Esophagus muscularis mucosa (tissue), 4 donors: ENCODE measurements at regions not wholly inside any gene's neighbourhood (a gene's known extent, or its start where the extent isn't known, plus 50 kb on each side); places are given as distances from the start of the nearest gene placed in this dataset.

Source experiments
- DNase-seq: peaks from one replicate; pipeline ENCODE4 v3.0.0-alpha.2; 2017; ENCODE audit errors: extremely low spot score
- H3K27ac ChIP-seq, 4 donors: fragments of 200-600 bp; sonication (generic); replicated peaks in 1 of 4; 1 replicate in 3 of 4; 2 replicates in 1 of 4; pipeline ENCODE4 v1.5.1; 2016 to 2019; ENCODE audit warnings: mild to moderate bottlenecking in 1 of 4
- H3K27me3 ChIP-seq, 4 donors: fragments of 200-600 bp; sonication (generic); one replicate each; pipeline versions ENCODE4 v1.5.1 to v1.6.0; 2016 to 2019
- H3K36me3 ChIP-seq, 4 donors: fragments of 200-600 bp; sonication (generic); one replicate each; pipeline ENCODE4 v1.5.1; 2016 to 2019
- H3K4me1 ChIP-seq, 4 donors: fragments of 200-600 bp; sonication (generic); one replicate each; pipeline ENCODE4 v1.5.1; 2016 to 2019
- H3K4me3 ChIP-seq, 4 donors: fragments of 200-600 bp; sonication (generic); 1 replicate in 2 of 4; 2 replicates in 2 of 4; pipeline ENCODE4 v1.5.1; 2016 to 2019; ENCODE audit warnings: mild to moderate bottlenecking in 4 of 4, moderate library complexity in 1 of 4
- H3K9me3 ChIP-seq, 4 donors: fragments of 200-600 bp; sonication (generic); 1 replicate in 3 of 4; 2 replicates in 1 of 4; pipeline ENCODE4 v1.5.1; 2016 to 2019
- CTCF ChIP-seq, 3 experiments: fragments of 200-600 bp in 2 of 3; fragments of 450-650 bp in 1 of 3; sonication (generic) in 2 of 3; IDR thresholded peaks; one replicate each; pipeline ENCODE4 v1.5.1; 2017 to 2019; ENCODE audit warnings: antibody characterized with exemption in 3 of 3, mild to moderate bottlenecking in 2 of 3, moderate library complexity in 1 of 3
- EP300 ChIP-seq: sonication (generic); formaldehyde crosslinking; IDR thresholded peaks from one replicate; pipeline ENCODE4 v1.6.1; 2017; ENCODE audit warnings: antibody characterized with exemption
- POLR2A ChIP-seq: fragments of 450-650 bp; IDR thresholded peaks from one replicate; pipeline ENCODE4 v1.6.1; 2017; ENCODE audit warnings: antibody characterized with exemption, moderate library complexity, mild to moderate bottlenecking, low read depth
- POLR2AphosphoS5 ChIP-seq, 2 donors: sonication (generic); formaldehyde crosslinking; IDR thresholded peaks; one replicate each; pipeline ENCODE4 v1.6.1; 2017; ENCODE audit warnings: antibody characterized with exemption in 2 of 2
- WGBS: methylation state at CpG from one replicate; pipeline ENCODE4 v1.1.5; 2018; 5-methylcytosine and 5-hydroxymethylcytosine counted together
- intact Hi-C: fragments of 100-400 bp; cut with DNase I; formaldehyde crosslinking; loops from one replicate; pipeline ENCODE4 v1.15.1; 2023

DNA sequence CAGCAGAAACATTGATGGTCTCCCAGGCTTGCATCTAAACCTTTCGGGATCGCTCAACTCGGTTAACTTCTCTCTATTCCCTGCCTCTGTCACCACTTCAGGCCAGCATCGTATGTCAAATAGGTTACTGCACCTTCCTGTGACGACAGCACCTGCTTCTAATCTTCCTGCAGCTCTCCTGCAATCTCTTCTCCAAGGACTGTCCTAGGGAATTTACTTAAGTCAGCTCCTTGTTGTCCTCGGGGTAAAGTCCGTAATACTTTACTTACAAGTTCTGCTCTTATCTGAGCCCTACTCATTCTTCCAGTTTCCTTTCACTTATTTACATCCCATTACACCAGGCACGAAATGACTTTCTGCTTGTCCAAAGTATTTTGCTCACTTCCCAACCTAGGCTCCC is 372.7 kb upstream of the AKR1E2 start:
- intact Hi-C loops: no loop called here
- Histone ChIP-seq H3K36me3 (no peaks in the 10 kb centered on the region), H3K9me3 (no peaks in the 10 kb centered on the region), H3K4me1 (no peaks in the 10 kb centered on the region), H3K4me3 (no peak overlapping the region), H3K27me3 (no peaks in the 10 kb centered on the region), H3K27ac (no peak overlapping the region)
- no peak for TF ChIP-seq CTCF (IDR thresholded peaks at IDR 0.05)
- TF ChIP-seq POLR2A: no peak
- no peak for TF ChIP-seq EP300
- TF ChIP-seq POLR2AphosphoS5 (IDR thresholded peaks at IDR 0.05): no peak
- WGBS: 94% methylated on average over 8 of the region's 8 CpGs
- DNase-seq: no peak

GRCh38 chr10:4450981-4451908 is 374.8 kb upstream of the AKR1E2 start:
- 50% methylated on average over 13 of the region's 13 CpGs for WGBS
- no peak for TF ChIP-seq EP300
- no peak for TF ChIP-seq POLR2A
- TF ChIP-seq POLR2AphosphoS5 (IDR thresholded peaks at IDR 0.05): no peak
- TF ChIP-seq CTCF (IDR thresholded peaks at IDR 0.05): no peak
- H3K4me3 ChIP-seq: no peak overlapping the region
- no peaks in the 10 kb centered on the region for H3K4me1 ChIP-seq
- no peaks in the 10 kb centered on the region for H3K27me3 ChIP-seq
- DNase-seq: no peak
- no peak overlapping the region for H3K27ac ChIP-seq
- no peaks in the 10 kb centered on the region for H3K36me3 ChIP-seq
- intact Hi-C loops: no loop called here
- H3K9me3 ChIP-seq: no peaks in the 10 kb centered on the region

GRCh38 chr10:4450169-4450568 is 375.8 kb upstream of the AKR1E2 start:
- DNase-seq: no peak
- H3K4me3 ChIP-seq: no peak overlapping the region
- H3K36me3 ChIP-seq: no peaks in the 10 kb centered on the region
- no peak overlapping the region for H3K27ac ChIP-seq
- WGBS: 94% methylated on average over 5 of the region's 5 CpGs
- no peaks in the 10 kb centered on the region for H3K9me3 ChIP-seq
- intact Hi-C loops: no loop called here
- H3K27me3 ChIP-seq: no peaks in the 10 kb centered on the region
- TF ChIP-seq POLR2A (no peak), EP300 (no peak), POLR2AphosphoS5 (IDR thresholded peaks at IDR 0.05) (no peak), CTCF (IDR thresholded peaks at IDR 0.05) (no peak)
- H3K4me1 ChIP-seq: no peaks in the 10 kb centered on the region

- WGBS: 38% methylated on average over 1 of the region's 1 CpG
- Histone ChIP-seq H3K4me3 (no peak overlapping the region), H3K36me3 (no peaks in the 10 kb centered on the region), H3K4me1 (no peaks in the 10 kb centered on the region), H3K27ac (no peak overlapping the region), H3K27me3 (no peaks in the 10 kb centered on the region), H3K9me3 (no peaks in the 10 kb centered on the region)
- intact Hi-C loops: no loop called here
- no peak for DNase-seq
- TF ChIP-seq CTCF (IDR thresholded peaks at IDR 0.05) (no peak), EP300 (no peak), POLR2AphosphoS5 (IDR thresholded peaks at IDR 0.05) (no peak), POLR2A (no peak)
Observed at GRCh38 chr10:4448030-4448429, 378.0 kb upstream of the AKR1E2 start.
